ENCODE measurements at regions not wholly inside any gene's neighbourhood (a gene's known extent, or its start where the extent isn't known, plus 50 kb on each side); places are given as distances from the start of the nearest gene placed in this dataset.

DNA sequence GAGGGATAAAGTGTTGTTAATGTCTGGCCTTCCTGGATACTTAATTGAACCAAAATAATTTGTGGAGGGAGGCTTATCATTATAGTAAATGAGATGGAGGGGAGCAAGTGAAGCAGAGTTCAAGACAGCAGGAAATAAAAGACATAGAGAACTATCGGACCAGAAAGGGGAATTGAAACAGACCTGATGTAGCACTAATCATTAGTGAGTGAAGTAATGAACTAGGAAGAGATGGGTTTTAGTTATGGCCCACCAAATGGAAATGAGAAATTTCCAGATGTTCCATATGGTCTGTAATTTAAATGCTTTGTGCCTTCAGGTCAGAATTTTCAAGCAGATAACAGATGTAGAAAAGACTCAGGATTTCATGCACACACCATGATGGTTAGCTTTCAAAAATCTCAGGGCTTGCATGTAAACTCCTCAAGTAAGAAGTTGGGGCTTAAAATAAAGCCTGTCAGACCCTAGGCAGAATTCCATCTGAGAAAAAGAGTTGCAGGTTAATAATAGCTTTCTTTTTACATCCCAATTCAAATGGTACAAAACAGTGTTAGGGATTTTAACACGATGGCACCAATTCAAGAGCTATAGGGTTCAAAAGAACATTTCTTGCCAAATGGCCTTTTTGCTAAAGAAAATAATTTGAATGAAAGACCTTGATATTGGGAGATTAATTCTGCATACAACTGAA, 355.8 kb downstream of the FSCB start:
- TF ChIP-seq, protein P1, sequence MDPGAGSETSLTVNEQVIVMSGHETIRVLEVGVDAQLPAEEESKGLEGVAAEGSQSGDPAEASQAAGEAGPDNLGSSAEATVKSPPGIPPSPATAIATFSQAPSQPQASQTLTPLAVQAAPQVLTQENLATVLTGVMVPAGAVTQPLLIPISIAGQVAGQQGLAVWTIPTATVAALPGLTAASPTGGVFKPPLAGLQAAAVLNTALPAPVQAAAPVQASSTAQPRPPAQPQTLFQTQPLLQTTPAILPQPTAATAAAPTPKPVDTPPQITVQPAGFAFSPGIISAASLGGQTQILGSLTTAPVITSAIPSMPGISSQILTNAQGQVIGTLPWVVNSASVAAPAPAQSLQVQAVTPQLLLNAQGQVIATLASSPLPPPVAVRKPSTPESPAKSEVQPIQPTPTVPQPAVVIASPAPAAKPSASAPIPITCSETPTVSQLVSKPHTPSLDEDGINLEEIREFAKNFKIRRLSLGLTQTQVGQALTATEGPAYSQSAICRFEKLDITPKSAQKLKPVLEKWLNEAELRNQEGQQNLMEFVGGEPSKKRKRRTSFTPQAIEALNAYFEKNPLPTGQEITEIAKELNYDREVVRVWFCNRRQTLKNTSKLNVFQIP (CRISPR knock-in tag; IDR thresholded peaks at IDR 0.05; ENCODE audit: borderline replicate concordance, low read depth): no peak
- TF ChIP-seq ZFP3 (CRISPR knock-in tag; IDR thresholded peaks at IDR 0.05): no peak
- no peak for TF ChIP-seq ZNF8 (CRISPR knock-in tag; IDR thresholded peaks at IDR 0.05)
- TF ChIP-seq TSHZ2 (CRISPR knock-in tag; IDR thresholded peaks at IDR 0.05): no peak
- TF ChIP-seq, protein P2, sequence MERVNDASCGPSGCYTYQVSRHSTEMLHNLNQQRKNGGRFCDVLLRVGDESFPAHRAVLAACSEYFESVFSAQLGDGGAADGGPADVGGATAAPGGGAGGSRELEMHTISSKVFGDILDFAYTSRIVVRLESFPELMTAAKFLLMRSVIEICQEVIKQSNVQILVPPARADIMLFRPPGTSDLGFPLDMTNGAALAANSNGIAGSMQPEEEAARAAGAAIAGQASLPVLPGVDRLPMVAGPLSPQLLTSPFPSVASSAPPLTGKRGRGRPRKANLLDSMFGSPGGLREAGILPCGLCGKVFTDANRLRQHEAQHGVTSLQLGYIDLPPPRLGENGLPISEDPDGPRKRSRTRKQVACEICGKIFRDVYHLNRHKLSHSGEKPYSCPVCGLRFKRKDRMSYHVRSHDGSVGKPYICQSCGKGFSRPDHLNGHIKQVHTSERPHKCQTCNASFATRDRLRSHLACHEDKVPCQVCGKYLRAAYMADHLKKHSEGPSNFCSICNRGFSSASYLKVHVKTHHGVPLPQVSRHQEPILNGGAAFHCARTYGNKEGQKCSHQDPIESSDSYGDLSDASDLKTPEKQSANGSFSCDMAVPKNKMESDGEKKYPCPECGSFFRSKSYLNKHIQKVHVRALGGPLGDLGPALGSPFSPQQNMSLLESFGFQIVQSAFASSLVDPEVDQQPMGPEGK (CRISPR knock-in tag; IDR thresholded peaks at IDR 0.05; ENCODE audit: borderline replicate concordance): no peak
- no peak for TF ChIP-seq ARNTL (CRISPR knock-in tag; IDR thresholded peaks at IDR 0.05; ENCODE audit: borderline replicate concordance, low read depth)
- TF ChIP-seq TCF4 (CRISPR knock-in tag; IDR thresholded peaks at IDR 0.05; ENCODE audit: borderline replicate concordance): no peak
- no peak for TF ChIP-seq RARB (CRISPR knock-in tag; IDR thresholded peaks at IDR 0.05)
- TF ChIP-seq ZNF565 (CRISPR knock-in tag; conservative IDR thresholded peaks at IDR 0.05; ENCODE audit: low read depth): no peak
